Esophagus (tissue), 2 donors: ENCODE measurements at regions not wholly inside any gene's neighbourhood (a gene's known extent, or its start where the extent isn't known, plus 50 kb on each side); places are given as distances from the start of the nearest gene placed in this dataset.

Experiments
- H3K27ac ChIP-seq, 2 donors: one replicate each; pipeline ENCODE4 v1.5.1; 2013; ENCODE audit warnings: low read depth in 2 of 2, mild to moderate bottlenecking in 2 of 2, inconsistent platforms in 1 of 2, low read length in 1 of 2, moderate library complexity in 1 of 2
- H3K27me3 ChIP-seq, 2 donors: one replicate each; pipeline ENCODE4 v1.6.1; 2013; ENCODE audit warnings: low read length in 2 of 2, control low read depth in 1 of 2, mild to moderate bottlenecking in 1 of 2; ENCODE audit not compliant: insufficient read depth in 2 of 2, control insufficient read depth in 1 of 2
- H3K36me3 ChIP-seq, 2 donors: one replicate each; pipeline ENCODE4 v1.6.1; 2013; ENCODE audit warnings: low read length in 1 of 2; ENCODE audit not compliant: control insufficient read depth in 2 of 2, insufficient read depth in 2 of 2
- H3K4me1 ChIP-seq, 2 donors: one replicate each; pipeline ENCODE4 v1.6.1; 2013; ENCODE audit warnings: low read length in 1 of 2; ENCODE audit not compliant: control insufficient read depth in 2 of 2, insufficient read depth in 2 of 2
- H3K4me3 ChIP-seq, 2 donors: one replicate each; pipeline ENCODE4 v1.5.1; 2013; ENCODE audit warnings: low read length in 2 of 2, mild to moderate bottlenecking in 2 of 2, low read depth in 1 of 2, moderate library complexity in 1 of 2
- H3K9me3 ChIP-seq, 2 donors: one replicate each; pipeline ENCODE4 v1.6.1; 2013; ENCODE audit warnings: mild to moderate bottlenecking in 2 of 2, low read depth in 1 of 2, low read length in 1 of 2, moderate library complexity in 1 of 2; ENCODE audit not compliant: control insufficient read depth in 2 of 2, insufficient read depth in 1 of 2
- WGBS, 2 donors: extraction: QIAGEN DNeasy Blood & Tissue Kit; methylation state at CpG; one replicate each; pipeline ENCODE4 v1.1.7; 2013; 5-methylcytosine and 5-hydroxymethylcytosine counted together
- donor health status: healthy with polysubstance abuse.
- donor health status: Bipolar disorder and iron deficiency.

DNA sequence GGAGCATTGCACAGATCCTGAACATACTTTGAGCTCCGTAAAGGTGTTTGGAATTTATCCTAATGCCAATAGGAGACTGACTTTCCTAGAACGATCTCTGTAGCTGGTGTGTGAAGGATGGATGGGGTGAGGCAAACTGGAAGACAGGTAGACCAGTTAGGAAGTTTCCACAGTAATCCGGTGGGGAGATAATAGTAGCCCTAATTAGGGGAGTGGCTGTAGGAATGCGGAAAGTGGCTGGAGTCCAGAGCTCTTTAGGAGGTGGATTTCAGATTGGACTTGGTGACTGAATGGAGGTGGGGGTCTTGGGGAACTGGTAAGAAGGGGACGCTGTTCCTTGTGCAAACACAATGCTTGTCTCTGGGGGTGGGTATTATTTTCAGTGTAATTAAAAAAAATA lies 146.3 kb downstream of the SOX4 start:
- Histone ChIP-seq H3K36me3 (no peaks in the 10 kb centered on the region), H3K27ac (no peak overlapping the region), H3K4me1 (no peaks in the 10 kb centered on the region), H3K9me3 (no peaks in the 10 kb centered on the region), H3K27me3 (no peaks in the 10 kb centered on the region), H3K4me3 (no peak overlapping the region)
- WGBS, 2 donors = 63 to 72% methylated on average over 5 of the region's 5 CpGs

DNA sequence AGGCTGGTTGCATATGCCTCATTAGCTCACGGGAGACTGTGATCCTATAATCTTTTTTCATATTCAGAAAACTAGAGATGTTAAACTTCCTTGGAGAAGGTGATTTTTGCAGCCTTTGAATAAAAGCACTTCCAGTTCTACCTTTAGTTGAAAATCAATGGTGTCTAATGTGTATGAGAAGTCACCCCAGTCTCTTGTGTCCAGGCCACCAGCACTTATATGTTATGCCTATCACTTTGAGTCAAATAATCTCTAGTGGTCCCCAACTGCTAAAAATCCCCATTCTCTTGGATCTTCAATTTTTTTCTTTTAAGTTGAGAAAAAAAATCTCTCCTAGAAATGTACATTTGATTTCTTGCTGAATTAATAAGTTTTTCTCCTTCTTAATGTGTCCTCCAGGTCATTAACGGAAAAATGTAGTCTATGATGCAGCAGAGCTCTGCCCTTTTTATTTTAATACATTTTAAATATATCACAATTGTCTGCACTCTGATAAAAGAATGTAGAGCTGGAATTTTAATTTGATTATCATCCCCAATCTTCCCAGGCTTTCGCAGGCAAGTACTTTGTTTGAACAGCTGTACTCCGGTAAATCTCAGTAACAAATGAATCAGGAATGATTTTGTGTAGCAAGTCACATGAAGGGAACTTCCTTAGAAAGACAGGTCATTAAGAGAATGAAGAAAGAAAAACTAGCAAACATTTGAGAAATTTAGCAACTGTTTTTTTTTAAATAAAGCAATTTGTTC lies 147.0 kb downstream of the SOX4 start:
- 67 to 71% methylated on average over 4 of the region's 4 CpGs for WGBS, 2 donors
- H3K27ac ChIP-seq = no peak overlapping the region
- no peaks in the 10 kb centered on the region for H3K27me3 ChIP-seq
- no peak overlapping the region for H3K4me3 ChIP-seq
- no peaks in the 10 kb centered on the region for H3K9me3 ChIP-seq
- no peaks in the 10 kb centered on the region for H3K4me1 ChIP-seq
- H3K36me3 ChIP-seq = no peaks in the 10 kb centered on the region

DNA sequence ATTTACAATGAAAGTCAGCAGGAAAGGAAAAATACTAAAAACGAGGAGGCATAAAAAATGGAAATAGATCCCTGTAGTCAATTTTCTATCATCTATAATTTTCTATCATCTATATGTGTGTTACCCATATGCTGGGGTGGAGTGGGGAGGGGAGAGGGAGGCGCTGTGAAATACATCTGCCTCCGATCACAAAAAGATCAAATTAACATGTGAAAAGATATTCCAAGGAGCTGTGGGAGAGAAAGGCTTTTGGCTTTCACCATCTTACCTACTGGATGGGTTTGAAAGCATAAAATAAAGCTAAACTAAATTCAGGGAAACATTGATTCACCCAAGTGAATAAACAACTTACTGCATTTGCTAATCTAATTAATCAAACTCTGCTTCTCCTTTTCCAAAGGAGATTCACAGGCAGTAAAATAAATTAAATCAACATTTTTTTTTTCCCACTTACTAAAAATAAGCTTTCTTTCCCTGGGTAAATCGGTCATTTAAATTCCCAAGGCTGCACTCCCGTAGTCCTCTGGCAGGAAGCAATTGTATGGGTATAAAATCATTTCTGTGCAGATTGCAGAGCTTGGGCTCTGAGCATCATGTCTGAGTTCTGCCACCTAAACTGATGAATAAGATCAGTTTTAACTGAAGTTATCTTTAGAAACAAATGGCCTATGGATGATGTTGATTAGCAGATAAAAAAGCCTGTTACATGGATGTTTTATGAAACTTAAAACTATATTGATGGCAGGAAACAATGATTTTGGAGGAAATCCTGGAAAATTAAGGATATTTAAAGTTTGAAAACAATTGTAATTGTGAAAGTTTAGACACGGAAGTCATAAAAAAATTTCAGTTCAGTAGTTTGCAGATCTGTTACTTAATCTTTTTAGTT lies 147.9 kb downstream of the SOX4 start:
- no peak overlapping the region for H3K27ac ChIP-seq
- H3K36me3 ChIP-seq = no peaks in the 10 kb centered on the region
- WGBS, 2 donors = 55 to 61% methylated on average over 6 of the region's 6 CpGs
- no peak overlapping the region for H3K4me3 ChIP-seq
- no peaks in the 10 kb centered on the region for H3K27me3 ChIP-seq
- no peaks in the 10 kb centered on the region for H3K4me1 ChIP-seq
- H3K9me3 ChIP-seq = no peaks in the 10 kb centered on the region

DNA sequence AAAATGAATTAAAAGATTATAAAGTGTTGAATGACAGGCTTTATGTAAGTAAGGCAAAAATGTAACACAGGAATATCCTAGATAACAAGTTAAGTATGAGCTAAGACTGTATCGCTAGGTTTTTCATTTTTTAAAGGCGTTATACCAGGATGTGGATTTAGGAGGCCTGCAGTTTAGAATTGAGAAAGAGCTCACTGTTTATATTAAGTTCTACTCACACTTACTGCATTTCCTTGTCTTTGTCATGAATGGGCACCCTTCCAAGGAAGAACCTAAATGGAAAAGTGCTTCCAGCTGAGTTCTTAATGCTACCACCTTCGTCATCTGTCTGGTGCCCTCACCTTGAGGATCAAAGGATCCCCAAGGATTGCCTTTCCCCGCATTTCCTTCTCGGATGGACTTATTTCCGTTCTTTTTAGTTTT lies 148.7 kb downstream of the SOX4 start:
- 43 to 60% methylated on average over 6 of the region's 6 CpGs for WGBS, 2 donors
- H3K36me3 ChIP-seq = no peaks in the 10 kb centered on the region
- peak overlapping the region in 1 of 2 donors; percentile 71 for H3K27ac ChIP-seq
- no peaks in the 10 kb centered on the region for H3K27me3 ChIP-seq
- H3K4me1 ChIP-seq = no peaks in the 10 kb centered on the region
- H3K4me3 ChIP-seq = no peak overlapping the region
- no peaks in the 10 kb centered on the region for H3K9me3 ChIP-seq

DNA sequence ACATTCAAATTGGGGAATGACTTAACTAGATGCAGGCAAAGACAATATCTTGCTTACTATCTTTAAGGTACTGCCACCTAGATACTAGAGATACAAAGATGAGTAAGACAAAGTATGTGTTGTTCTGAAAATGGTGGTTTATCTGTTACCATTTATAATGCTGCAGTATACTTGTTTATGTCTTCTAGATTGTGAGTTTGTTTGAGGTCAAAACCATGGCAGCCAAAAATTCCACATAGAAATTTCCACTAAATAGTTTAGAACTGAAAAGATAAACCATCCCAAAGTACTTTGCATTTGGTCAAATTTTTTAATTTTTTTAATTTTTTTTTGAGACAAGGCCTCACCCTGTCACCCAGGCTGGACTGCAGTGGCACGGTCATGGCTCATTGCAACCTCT lies 150.8 kb downstream of the SOX4 start:
- no peak overlapping the region for H3K27ac ChIP-seq
- no peaks in the 10 kb centered on the region for H3K27me3 ChIP-seq
- H3K4me3 ChIP-seq = no peak overlapping the region
- WGBS, 2 donors = 85 to 96% methylated on average over 1 of the region's 1 CpG
- H3K4me1 ChIP-seq = no peaks in the 10 kb centered on the region
- no peaks in the 10 kb centered on the region for H3K36me3 ChIP-seq
- H3K9me3 ChIP-seq = no peaks in the 10 kb centered on the region

DNA sequence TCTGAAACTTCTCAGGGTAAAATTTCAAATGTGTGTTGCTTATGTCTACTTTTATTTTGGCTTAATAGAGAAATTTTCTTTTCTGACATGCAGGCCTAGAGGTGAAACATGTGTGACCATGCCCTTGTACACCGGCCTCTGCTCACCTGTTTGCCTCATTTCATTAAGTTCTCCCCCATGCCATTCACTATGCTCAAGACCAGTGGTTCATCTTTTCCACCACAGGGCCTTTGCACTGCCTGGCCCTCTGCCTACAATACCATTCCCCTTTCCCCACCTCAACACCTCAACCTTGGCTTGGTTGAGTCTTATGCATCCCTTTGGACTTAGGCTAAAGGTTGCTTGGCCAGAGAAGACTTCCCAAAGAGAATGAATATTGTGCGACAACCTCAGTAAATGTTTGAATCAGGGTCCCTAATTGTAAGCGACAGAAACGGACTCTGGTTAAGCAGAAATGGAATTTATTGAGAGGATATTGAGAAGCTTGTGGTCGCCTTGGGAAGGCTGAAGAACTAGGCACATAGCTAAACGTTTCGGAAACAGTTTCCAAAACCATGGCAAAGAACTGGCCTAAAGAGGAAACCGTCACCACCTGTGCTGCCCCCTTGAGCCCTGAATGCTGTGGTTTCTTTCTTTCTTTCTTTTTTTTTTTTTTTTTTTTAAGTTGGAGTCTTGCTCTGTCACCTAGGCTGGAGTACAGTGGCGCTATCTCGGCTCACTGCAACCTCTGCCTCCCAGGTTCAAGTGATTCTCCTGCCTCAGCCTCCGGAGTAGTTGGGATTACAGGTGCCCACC lies 152.2 kb downstream of the SOX4 start:
- H3K4me1 ChIP-seq = no peaks in the 10 kb centered on the region
- H3K27me3 ChIP-seq = no peaks in the 10 kb centered on the region
- no peaks in the 10 kb centered on the region for H3K9me3 ChIP-seq
- WGBS, 2 donors = 91 to 93% methylated on average over 11 of the region's 11 CpGs
- H3K27ac ChIP-seq = no peak overlapping the region
- no peak overlapping the region for H3K4me3 ChIP-seq
- H3K36me3 ChIP-seq = no peaks in the 10 kb centered on the region

DNA sequence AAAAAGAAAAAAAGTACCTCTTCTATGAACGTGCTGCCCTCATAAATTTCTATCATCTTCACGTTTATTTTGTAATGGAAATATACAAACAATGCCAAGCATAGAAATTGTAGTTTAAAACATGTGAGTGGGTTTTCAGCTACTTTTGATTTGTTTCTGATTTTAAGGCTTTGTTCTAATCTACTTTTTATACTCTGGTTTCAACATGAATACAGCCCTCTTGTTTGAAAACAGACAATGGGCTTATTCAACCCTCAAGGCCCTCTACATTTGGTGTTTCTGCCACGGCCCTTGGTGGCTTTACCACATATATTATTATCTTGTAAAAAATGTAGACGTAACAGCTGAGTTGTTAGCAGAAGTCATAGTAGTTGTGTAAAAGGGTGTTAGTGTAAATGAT lies 153.9 kb downstream of the SOX4 start:
- Histone ChIP-seq H3K27ac (no peak overlapping the region), H3K4me1 (no peaks in the 10 kb centered on the region), H3K36me3 (no peaks in the 10 kb centered on the region), H3K9me3 (no peaks in the 10 kb centered on the region), H3K27me3 (no peaks in the 10 kb centered on the region), H3K4me3 (no peak overlapping the region)
- WGBS, 2 donors = 68 to 80% methylated on average over 4 of the region's 4 CpGs

DNA sequence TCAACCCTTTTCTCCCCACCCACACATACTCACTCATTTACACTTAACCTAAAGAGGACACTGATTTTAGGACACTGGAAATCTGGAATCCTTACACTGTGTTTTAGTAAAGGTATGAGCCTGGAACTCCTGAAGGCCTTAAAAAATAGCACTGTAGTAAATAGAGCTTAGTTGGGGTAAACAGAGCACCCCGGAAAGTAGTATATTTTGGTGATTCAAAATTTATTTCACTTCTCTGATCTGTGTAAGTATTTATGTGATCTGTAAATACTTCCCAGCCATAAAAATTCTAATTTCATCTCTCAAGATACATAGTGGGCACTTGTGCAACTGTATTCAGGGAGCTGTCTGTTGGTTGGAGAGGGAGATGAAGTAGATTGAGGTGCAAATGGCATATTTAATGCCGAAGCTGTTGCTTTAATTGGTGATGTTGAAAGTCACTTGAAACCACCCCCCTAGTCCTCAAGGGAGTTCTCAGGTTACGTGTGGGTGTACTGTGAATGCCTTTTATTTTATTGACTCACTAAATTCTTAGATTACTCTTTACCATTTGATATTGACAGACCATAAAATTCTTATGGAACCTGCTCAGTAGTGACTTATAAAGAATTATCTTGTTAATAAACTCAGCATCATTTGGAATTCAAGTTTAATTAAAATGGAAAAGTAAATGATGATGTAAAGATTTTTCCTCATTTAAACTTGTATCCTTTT lies 154.9 kb downstream of the SOX4 start:
- Histone ChIP-seq H3K27me3 (no peaks in the 10 kb centered on the region), H3K9me3 (no peaks in the 10 kb centered on the region), H3K36me3 (no peaks in the 10 kb centered on the region), H3K27ac (no peak overlapping the region), H3K4me3 (no peak overlapping the region), H3K4me1 (no peaks in the 10 kb centered on the region)
- WGBS, 2 donors = 39 to 45% methylated on average over 3 of the region's 3 CpGs

DNA sequence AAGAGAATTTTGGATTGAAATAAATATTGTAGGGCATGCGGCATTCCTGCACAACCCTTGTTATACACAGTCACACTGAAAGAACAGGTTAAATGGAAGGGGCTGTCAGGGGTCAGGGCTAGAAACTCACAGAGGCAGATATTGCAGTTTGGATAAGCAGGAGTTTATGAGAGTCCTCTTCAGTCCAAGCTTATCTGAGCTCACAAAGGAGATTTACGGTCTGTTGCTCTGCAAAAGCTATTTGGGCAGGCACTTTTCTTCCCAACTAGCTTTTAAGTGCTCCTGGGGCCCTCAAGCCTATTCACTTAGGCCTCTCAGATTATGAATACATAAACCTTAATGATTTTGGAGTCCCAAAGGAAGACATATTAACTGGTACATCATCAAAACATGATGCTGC lies 156.2 kb downstream of the SOX4 start:
- Histone ChIP-seq H3K4me1 (no peaks in the 10 kb centered on the region), H3K4me3 (no peak overlapping the region), H3K27ac (no peak overlapping the region), H3K36me3 (no peaks in the 10 kb centered on the region), H3K27me3 (no peaks in the 10 kb centered on the region), H3K9me3 (no peaks in the 10 kb centered on the region)
- WGBS, 2 donors = 88 to 91% methylated on average over 2 of the region's 2 CpGs
